ENCODE measurements at regions not wholly inside any gene's neighbourhood (a gene's known extent, or its start where the extent isn't known, plus 50 kb on each side); places are given as distances from the start of the nearest gene placed in this dataset.

DNA sequence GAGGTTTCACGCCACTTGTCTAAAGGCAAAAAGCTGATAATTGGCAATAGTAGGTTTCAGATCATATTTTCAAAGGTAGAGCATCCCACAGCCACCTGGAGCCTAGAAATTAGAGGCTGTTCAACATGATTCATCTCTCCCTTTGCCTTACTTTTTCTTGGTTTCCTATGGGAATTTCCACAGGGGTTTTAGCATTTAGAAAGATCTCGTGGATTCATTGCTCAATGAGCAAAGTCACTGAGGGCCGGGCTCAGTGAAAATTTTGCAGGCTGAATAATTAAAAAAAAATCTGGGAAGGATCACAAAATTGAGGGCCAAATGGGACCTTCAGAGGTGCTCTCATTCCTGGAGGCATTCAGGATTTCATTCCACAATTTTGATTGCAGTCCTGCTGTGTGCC is 137.1 kb downstream of the VAPA start:
- Histone ChIP-seq H3K9me2 (ENCODE audit: insufficient read depth) (no peaks in the 10 kb centered on the region), H4K20me1 (ENCODE audit: insufficient read depth) (no peaks in the 10 kb centered on the region), H3K79me2 (ENCODE audit: insufficient read depth) (no peaks in the 10 kb centered on the region), H3K4me2 (ENCODE audit: unreplicated experiment) (no peak overlapping the region), H2AFZ (no peak overlapping the region), H3K27ac (no peak overlapping the region), H3K4me3 (no peak overlapping the region), H3K9me3 (ENCODE audit: low read depth) (no peaks in the 10 kb centered on the region), H3K4me1 (ENCODE audit: insufficient read depth) (peaks cover 9% of the 10 kb centered on the region; the same call in 1 of the 2 replicates), H3F3A (ENCODE audit: insufficient read depth) (0 out of 2 replicates have a peak, but pooled peaks cover 12% of the 10 kb centered on the region), H3K27me3 (replicated peaks; ENCODE audit: insufficient read depth) (no peaks in the 10 kb centered on the region), H3K36me3 (ENCODE audit: low read depth) (no peaks in the 10 kb centered on the region), H3K9ac (no peak overlapping the region)
- no peak for DNase-seq
- 74 to 79% methylated on average over 3 of the region's 3 CpGs for WGBS, 2 experiments (ENCODE audit: low coverage in 1 of 2, low lambda C conversion rate in 2 of 2, missing lambda C conversion rate in 2 of 2)
- in situ Hi-C loops (cut with MboI) = no loop called here
- TF ChIP-seq EZH2phosphoT487 (IDR thresholded peaks at IDR 0.05; ENCODE audit: insufficient read depth, low read depth) = no peak
- TF ChIP-seq EZH2 (IDR thresholded peaks at IDR 0.05; ENCODE audit: insufficient read depth, poor library complexity, severe bottlenecking) = no peak

- in situ Hi-C loops (cut with MboI) = no loop called here
- no peaks in the 10 kb centered on the region for H3K36me3 ChIP-seq (ENCODE audit: low read depth)
- H3K27ac ChIP-seq = no peak overlapping the region
- H3K4me2 ChIP-seq (ENCODE audit: unreplicated experiment) = peak overlapping the region; percentile 7
- no peak overlapping the region for H3K9ac ChIP-seq
- no peaks in the 10 kb centered on the region for H3K79me2 ChIP-seq (ENCODE audit: insufficient read depth)
- TF ChIP-seq EZH2 (IDR thresholded peaks at IDR 0.05; ENCODE audit: insufficient read depth, poor library complexity, severe bottlenecking) = no peak
- no peak for TF ChIP-seq EZH2phosphoT487 (IDR thresholded peaks at IDR 0.05; ENCODE audit: insufficient read depth, low read depth)
- no peaks in the 10 kb centered on the region for H3K9me2 ChIP-seq (ENCODE audit: insufficient read depth)
- H2AFZ ChIP-seq = no peak overlapping the region
- no peaks in the 10 kb centered on the region for H4K20me1 ChIP-seq (ENCODE audit: insufficient read depth)
- peak; percentile 78 for DNase-seq
- peaks cover 13% of the 10 kb centered on the region for H3K4me1 ChIP-seq (ENCODE audit: insufficient read depth)
- no peak overlapping the region for H3K4me3 ChIP-seq
- no peaks in the 10 kb centered on the region for H3K27me3 ChIP-seq (replicated peaks; ENCODE audit: insufficient read depth)
- peaks cover 15% of the 10 kb centered on the region for H3F3A ChIP-seq (ENCODE audit: insufficient read depth)
- no peaks in the 10 kb centered on the region for H3K9me3 ChIP-seq (ENCODE audit: low read depth)
- WGBS, 2 experiments (ENCODE audit: low coverage in 1 of 2, low lambda C conversion rate in 2 of 2, missing lambda C conversion rate in 2 of 2) = 18 to 20% methylated on average over 8 of the region's 8 CpGs
Observed at GRCh38 chr18:10051877-10052631, 138.2 kb downstream of the VAPA start.

DNA sequence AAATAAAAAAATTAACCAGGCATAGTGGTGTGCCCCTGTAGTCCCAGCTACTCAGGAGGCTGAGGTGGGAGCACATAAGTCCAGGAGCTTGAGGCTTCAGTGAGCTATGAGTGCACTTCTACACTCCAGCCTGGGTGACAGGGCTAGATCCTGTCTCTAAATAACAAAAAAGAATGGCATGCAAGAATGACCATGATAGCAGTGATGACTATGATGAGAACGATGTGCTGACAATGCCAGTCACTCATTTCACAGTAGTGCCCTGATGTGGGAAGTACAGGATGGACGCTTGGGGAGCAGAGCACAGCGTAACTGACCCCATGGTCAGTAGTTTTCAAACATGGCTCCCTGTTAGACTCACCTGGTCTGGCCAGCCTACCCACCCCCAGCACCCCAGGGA is 139.1 kb downstream of the VAPA start:
- no peaks in the 10 kb centered on the region for H4K20me1 ChIP-seq (ENCODE audit: insufficient read depth)
- no peaks in the 10 kb centered on the region for H3K9me3 ChIP-seq (ENCODE audit: low read depth)
- DNase-seq = no peak
- no peak overlapping the region for H3K27ac ChIP-seq
- peaks cover 23% of the 10 kb centered on the region for H3F3A ChIP-seq (ENCODE audit: insufficient read depth)
- 94 to 98% methylated on average over 3 of the region's 3 CpGs for WGBS, 2 experiments (ENCODE audit: low coverage in 1 of 2, low lambda C conversion rate in 2 of 2, missing lambda C conversion rate in 2 of 2)
- no peaks in the 10 kb centered on the region for H3K36me3 ChIP-seq (ENCODE audit: low read depth)
- in situ Hi-C loops (cut with MboI) = no loop called here
- H3K9me2 ChIP-seq (ENCODE audit: insufficient read depth) = no peaks in the 10 kb centered on the region
- TF ChIP-seq EZH2 (IDR thresholded peaks at IDR 0.05; ENCODE audit: insufficient read depth, poor library complexity, severe bottlenecking) (no peak), EZH2phosphoT487 (IDR thresholded peaks at IDR 0.05; ENCODE audit: insufficient read depth, low read depth) (no peak)
- no peak overlapping the region for H3K4me3 ChIP-seq
- no peaks in the 10 kb centered on the region for H3K27me3 ChIP-seq (replicated peaks; ENCODE audit: insufficient read depth)
- no peak overlapping the region for H3K4me2 ChIP-seq (ENCODE audit: unreplicated experiment)
- H3K9ac ChIP-seq = no peak overlapping the region
- H3K4me1 ChIP-seq (ENCODE audit: insufficient read depth) = peaks cover 20% of the 10 kb centered on the region
- H3K79me2 ChIP-seq (ENCODE audit: insufficient read depth) = no peaks in the 10 kb centered on the region
- no peak overlapping the region for H2AFZ ChIP-seq

GRCh38 chr18:10053861-10054260 is 140.0 kb downstream of the VAPA start:
- H3K79me2 ChIP-seq (ENCODE audit: insufficient read depth) = no peaks in the 10 kb centered on the region
- H2AFZ ChIP-seq = no peak overlapping the region
- peaks cover 32% of the 10 kb centered on the region for H3F3A ChIP-seq (ENCODE audit: insufficient read depth)
- H3K4me2 ChIP-seq (ENCODE audit: unreplicated experiment) = no peak overlapping the region
- no peaks in the 10 kb centered on the region for H3K9me2 ChIP-seq (ENCODE audit: insufficient read depth)
- DNase-seq = no peak
- TF ChIP-seq EZH2phosphoT487 (IDR thresholded peaks at IDR 0.05; ENCODE audit: insufficient read depth, low read depth) = no peak
- no peak for TF ChIP-seq EZH2 (IDR thresholded peaks at IDR 0.05; ENCODE audit: insufficient read depth, poor library complexity, severe bottlenecking)
- H3K36me3 ChIP-seq (ENCODE audit: low read depth) = no peaks in the 10 kb centered on the region
- peaks cover 30% of the 10 kb centered on the region for H3K4me1 ChIP-seq (ENCODE audit: insufficient read depth)
- 93 to 95% methylated on average over 5 of the region's 5 CpGs for WGBS, 2 experiments (ENCODE audit: low coverage in 1 of 2, low lambda C conversion rate in 2 of 2, missing lambda C conversion rate in 2 of 2)
- H3K27me3 ChIP-seq (replicated peaks; ENCODE audit: insufficient read depth) = no peaks in the 10 kb centered on the region
- no peak overlapping the region for H3K9ac ChIP-seq
- H3K9me3 ChIP-seq (ENCODE audit: low read depth) = no peaks in the 10 kb centered on the region
- H3K27ac ChIP-seq = no peak overlapping the region
- H4K20me1 ChIP-seq (ENCODE audit: insufficient read depth) = no peaks in the 10 kb centered on the region
- in situ Hi-C loops (cut with MboI) = no loop called here
- H3K4me3 ChIP-seq = no peak overlapping the region

All from GM23248 (cell line).